HFFc6 (cell line): ENCODE measurements at regions not wholly inside any gene's neighbourhood (a gene's known extent, or its start where the extent isn't known, plus 50 kb on each side); places are given as distances from the start of the nearest gene placed in this dataset.

Source experiments
- DNase-seq: peaks from one replicate; pipeline ENCODE4 v3.0.0-alpha.2; 2018
- H3K27ac Mint-ChIP-seq: 2 replicates; pipeline ENCODE4 v1.8.0; 2020; ENCODE audit warnings: mild to moderate bottlenecking, mixed read lengths
- H3K27me3 Mint-ChIP-seq: 2 replicates; pipeline ENCODE4 v1.8.0; 2021; ENCODE audit warnings: mild to moderate bottlenecking, moderate library complexity, mixed read lengths; ENCODE audit not compliant: insufficient read depth
- H3K36me3 Mint-ChIP-seq: 2 replicates; pipeline ENCODE4 v1.8.0; 2021; ENCODE audit warnings: low read depth, mixed read lengths
- H3K4me1 Mint-ChIP-seq: 2 replicates; pipeline ENCODE4 v1.8.0; 2020; ENCODE audit warnings: low read depth, mixed read lengths
- H3K4me3 Mint-ChIP-seq: 2 replicates; pipeline ENCODE4 v1.8.0; 2020; ENCODE audit warnings: mild to moderate bottlenecking, moderate library complexity, mixed read lengths
- H3K9me3 Mint-ChIP-seq: 2 replicates; pipeline ENCODE4 v1.8.0; 2020; ENCODE audit warnings: mild to moderate bottlenecking, mixed read lengths
- CTCF ChIP-seq: fragments of 200-600 bp; sonication (generic); IDR thresholded peaks from 2 replicates; pipeline ENCODE4 v1.5.0; 2021; ENCODE audit warnings: antibody characterized with exemption, mild to moderate bottlenecking

GRCh38 chr1:104884939-104885338 lies 1135.2 kb downstream of the AMY1C start:
- no peaks in the 10 kb centered on the region for H3K36me3 Mint-ChIP-seq
- no peaks in the 10 kb centered on the region for H3K4me1 Mint-ChIP-seq
- peaks cover 9% of the 10 kb centered on the region for H3K9me3 Mint-ChIP-seq
- no peak overlapping the region for H3K27ac Mint-ChIP-seq
- TF ChIP-seq CTCF, result no peak
- no peaks in the 10 kb centered on the region for H3K27me3 Mint-ChIP-seq
- no peak overlapping the region for H3K4me3 Mint-ChIP-seq
- no peak for DNase-seq

GRCh38 chr1:104905322-104905721 lies 1155.6 kb downstream of the AMY1C start:
- Mint-ChIP-seq H3K27me3 (no peaks in the 10 kb centered on the region), H3K4me1 (no peaks in the 10 kb centered on the region), H3K36me3 (no peaks in the 10 kb centered on the region), H3K4me3 (no peak overlapping the region), H3K27ac (no peak overlapping the region), H3K9me3 (peaks cover 25% of the 10 kb centered on the region)
- no peak for DNase-seq
- no peak for TF ChIP-seq CTCF

GRCh38 chr1:104906141-104906540 lies 1156.4 kb downstream of the AMY1C start:
- H3K4me1 Mint-ChIP-seq, result no peaks in the 10 kb centered on the region
- H3K4me3 Mint-ChIP-seq, result no peak overlapping the region
- DNase-seq, result no peak
- H3K27ac Mint-ChIP-seq, result no peak overlapping the region
- H3K36me3 Mint-ChIP-seq, result no peaks in the 10 kb centered on the region
- no peak for TF ChIP-seq CTCF
- peaks cover 28% of the 10 kb centered on the region for H3K9me3 Mint-ChIP-seq
- no peaks in the 10 kb centered on the region for H3K27me3 Mint-ChIP-seq

- no peak for DNase-seq
- H3K4me3 Mint-ChIP-seq, result no peak overlapping the region
- no peak overlapping the region for H3K27ac Mint-ChIP-seq
- H3K4me1 Mint-ChIP-seq, result no peaks in the 10 kb centered on the region
- no peak for TF ChIP-seq CTCF
- H3K36me3 Mint-ChIP-seq, result no peaks in the 10 kb centered on the region; the same call in 1 of the 2 replicates
- peaks cover 42% of the 10 kb centered on the region for H3K9me3 Mint-ChIP-seq
- H3K27me3 Mint-ChIP-seq, result no peaks in the 10 kb centered on the region; the same call in none of the 2 replicates
Measured at GRCh38 chr1:104919188-104919587, 1169.5 kb downstream of the AMY1C start.

GRCh38 chr1:104921525-104921924 lies 1171.8 kb downstream of the AMY1C start:
- H3K27ac Mint-ChIP-seq, result no peak overlapping the region
- TF ChIP-seq CTCF, result no peak
- H3K36me3 Mint-ChIP-seq, result no peaks in the 10 kb centered on the region; the same call in 1 of the 2 replicates
- H3K9me3 Mint-ChIP-seq, result peaks cover 37% of the 10 kb centered on the region
- H3K27me3 Mint-ChIP-seq, result no peaks in the 10 kb centered on the region; the same call in none of the 2 replicates
- no peak for DNase-seq
- H3K4me1 Mint-ChIP-seq, result no peaks in the 10 kb centered on the region
- no peak overlapping the region for H3K4me3 Mint-ChIP-seq

GRCh38 chr1:104923075-104923474 lies 1173.4 kb downstream of the AMY1C start:
- no peak for TF ChIP-seq CTCF
- H3K9me3 Mint-ChIP-seq, result peaks cover 28% of the 10 kb centered on the region
- H3K27me3 Mint-ChIP-seq, result no peaks in the 10 kb centered on the region; the same call in none of the 2 replicates
- H3K4me1 Mint-ChIP-seq, result no peaks in the 10 kb centered on the region
- no peak overlapping the region for H3K27ac Mint-ChIP-seq
- DNase-seq, result no peak
- H3K4me3 Mint-ChIP-seq, result no peak overlapping the region
- no peaks in the 10 kb centered on the region; the same call in 1 of the 2 replicates for H3K36me3 Mint-ChIP-seq
